CD4-positive, alpha-beta T cell (primary cell): ENCODE measurements at regions not wholly inside any gene's neighbourhood (a gene's known extent, or its start where the extent isn't known, plus 50 kb on each side); places are given as distances from the start of the nearest gene placed in this dataset.

Experiments
- ATAC-seq: fragments of 200-7000 bp; cut with Tn5 transposase; one replicate; pipeline ENCODE4 v1.10.0; 2022; ENCODE audit warnings: mild to moderate bottlenecking; ENCODE audit not compliant: poor library complexity
- CTCF ChIA-PET: fragments of 350-600 bp; sonication (Branson Sonifier 250); formaldehyde crosslinking; loops from one replicate; lab custom pipeline; 2021; ENCODE audit warnings: antibody characterized with exemption, inconsistent platforms; lab: Charles Lee
- POLR2A ChIA-PET: fragments of 350-600 bp; sonication (Branson Sonifier 250); formaldehyde crosslinking; loops from one replicate; lab custom pipeline; 2021; ENCODE audit warnings: antibody characterized with exemption, inconsistent platforms; lab: Charles Lee
- DNase-seq, 14 experiments: peaks; one replicate each; pipeline ENCODE4 v3.0.0-alpha.2; 2013 to 2020; ENCODE audit warnings: mixed read lengths in 2 of 14
- H3K27ac ChIP-seq, 2 donors: one replicate each; pipeline versions ENCODE4 v1.5.1 to v1.7.0; 2013; ENCODE audit warnings: low read length in 2 of 2, low read depth in 1 of 2, mild to moderate bottlenecking in 1 of 2
- H3K27me3 ChIP-seq, 2 experiments: 1 replicate in 1 of 2; 2 replicates in 1 of 2; pipeline versions ENCODE4 v1.6.1 to v1.7.0; 2013; ENCODE audit warnings: low read length in 2 of 2, control low read depth in 1 of 2, mild to moderate bottlenecking in 1 of 2, moderate library complexity in 1 of 2; ENCODE audit not compliant: insufficient read depth in 2 of 2, control insufficient read depth in 1 of 2
- H3K36me3 ChIP-seq: one replicate; pipeline ENCODE4 v1.6.1; 2013; ENCODE audit warnings: low read length, control low read depth; ENCODE audit not compliant: insufficient read depth
- H3K4me1 ChIP-seq: one replicate; pipeline ENCODE4 v1.6.1; 2013; ENCODE audit warnings: low read length, control low read depth; ENCODE audit not compliant: insufficient read depth
- H3K4me3 ChIP-seq: one replicate; pipeline ENCODE4 v1.5.1; 2013; ENCODE audit warnings: mild to moderate bottlenecking, low read length, moderate library complexity
- H3K9me3 ChIP-seq, 2 experiments: 1 replicate in 1 of 2; 2 replicates in 1 of 2; pipeline versions ENCODE4 v1.6.1 to v1.7.0; 2013; ENCODE audit warnings: low read length in 2 of 2, mild to moderate bottlenecking in 2 of 2, control low read depth in 1 of 2, moderate library complexity in 1 of 2; ENCODE audit not compliant: control insufficient read depth in 1 of 2, insufficient read depth in 1 of 2
- H3K27ac Mint-ChIP-seq: one replicate; pipeline ENCODE4 v1.8.0; 2020; ENCODE audit warnings: mixed read lengths
- H3K27me3 Mint-ChIP-seq: one replicate; pipeline ENCODE4 v1.8.0; 2021; ENCODE audit warnings: mixed read lengths
- H3K36me3 Mint-ChIP-seq: one replicate; pipeline ENCODE4 v1.8.0; 2021; ENCODE audit warnings: low read depth, mixed read lengths
- H3K4me1 Mint-ChIP-seq: one replicate; pipeline ENCODE4 v1.8.0; 2021; ENCODE audit warnings: low read depth, mixed read lengths
- H3K4me3 Mint-ChIP-seq: one replicate; pipeline ENCODE4 v1.8.0; 2020; ENCODE audit warnings: mild to moderate bottlenecking, mixed read lengths
- H3K9me3 Mint-ChIP-seq: one replicate; pipeline ENCODE4 v1.8.0; 2020; ENCODE audit warnings: mixed read lengths
- CTCF ChIP-seq: fragments of 200-600 bp; IDR thresholded peaks from one replicate; pipeline ENCODE4 v1.8.0; 2022; ENCODE audit warnings: antibody characterized with exemption, mild to moderate bottlenecking
- intact Hi-C, 2 experiments: fragments of 100-400 bp; cut with DNase I in 1 of 2; cut with micrococcal nuclease in 1 of 2; formaldehyde crosslinking; loops; one replicate each; pipeline versions ENCODE4 v1.15.1 to v1.9.0; 2023 to 2025; cut with DNase I, micrococcal nuclease

- no peak overlapping the region for H3K27ac Mint-ChIP-seq
- Histone ChIP-seq H3K4me3 (no peak overlapping the region), H3K36me3 (no peaks in the 10 kb centered on the region), H3K4me1 (no peaks in the 10 kb centered on the region), H3K27ac (no peak overlapping the region), H3K27me3 (no peaks in the 10 kb centered on the region), H3K9me3 (no peaks in the 10 kb centered on the region)
- H3K27me3 Mint-ChIP-seq, result no peaks in the 10 kb centered on the region
- intact Hi-C loops, result no loop called here
- TF ChIP-seq CTCF, result no peak
- DNase-seq (no peak), ATAC-seq (no peak)
- no peaks in the 10 kb centered on the region for H3K4me1 Mint-ChIP-seq
- POLR2A ChIA-PET, result no interaction called here
- no peak overlapping the region for H3K4me3 Mint-ChIP-seq
- CTCF ChIA-PET, result no interaction called here
- H3K36me3 Mint-ChIP-seq, result no peaks in the 10 kb centered on the region
- peaks cover 2% of the 10 kb centered on the region for H3K9me3 Mint-ChIP-seq
These were observed 341.4 kb downstream of the DTWD2 start for GRCh38 chr5:118646917-118647316.

GRCh38 chr5:118637947-118638670, 350.2 kb downstream of the DTWD2 start:
- Histone ChIP-seq H3K4me3 (no peak overlapping the region), H3K27ac (no peak overlapping the region), H3K9me3 (peaks cover 0 to 9% of the 10 kb centered on the region in 2 experiments), H3K27me3 (no peaks in the 10 kb centered on the region), H3K4me1 (no peaks in the 10 kb centered on the region), H3K36me3 (no peaks in the 10 kb centered on the region)
- intact Hi-C loops, result no loop called here
- Mint-ChIP-seq H3K9me3 (peaks cover 14% of the 10 kb centered on the region), H3K4me1 (no peaks in the 10 kb centered on the region), H3K4me3 (no peak overlapping the region), H3K27me3 (no peaks in the 10 kb centered on the region), H3K27ac (no peak overlapping the region), H3K36me3 (no peaks in the 10 kb centered on the region)
- no peak for TF ChIP-seq CTCF
- CTCF ChIA-PET, result no interaction called here
- POLR2A ChIA-PET, result no interaction called here
- DNase-seq, result no peak
- ATAC-seq, result no peak

GRCh38 chr5:118628660-118629354, 359.5 kb downstream of the DTWD2 start:
- CTCF ChIA-PET, result no interaction called here
- no peak for TF ChIP-seq CTCF
- Histone ChIP-seq H3K4me1 (no peaks in the 10 kb centered on the region), H3K27ac (no peak overlapping the region), H3K27me3 (no peaks in the 10 kb centered on the region), H3K9me3 (no peaks in the 10 kb centered on the region), H3K4me3 (no peak overlapping the region), H3K36me3 (no peaks in the 10 kb centered on the region)
- Mint-ChIP-seq H3K27me3 (no peaks in the 10 kb centered on the region), H3K4me1 (no peaks in the 10 kb centered on the region), H3K4me3 (no peak overlapping the region), H3K36me3 (no peaks in the 10 kb centered on the region), H3K27ac (no peak overlapping the region), H3K9me3 (peaks cover 2% of the 10 kb centered on the region)
- no peak for ATAC-seq
- no peak for DNase-seq
- intact Hi-C loops, result no loop called here
- POLR2A ChIA-PET, result no interaction called here
